Endodermal cell (in vitro differentiated cells): ENCODE measurements at regions not wholly inside any gene's neighbourhood (a gene's known extent, or its start where the extent isn't known, plus 50 kb on each side); places are given as distances from the start of the nearest gene placed in this dataset.

Source experiments
- DNase-seq: peaks from one replicate; pipeline ENCODE4 v3.0.0-alpha.2; 2017
- H3K27ac ChIP-seq: 2 replicates; pipeline ENCODE4 v1.5.1; 2013; ENCODE audit warnings: mild to moderate bottlenecking, low read depth, low read length, moderate library complexity
- H3K27me3 ChIP-seq: 2 replicates; pipeline ENCODE4 v1.6.1; 2013; ENCODE audit warnings: mild to moderate bottlenecking, low read length, moderate library complexity; ENCODE audit not compliant: insufficient read depth, control insufficient read depth, poor library complexity, severe bottlenecking
- H3K36me3 ChIP-seq: 2 replicates; pipeline ENCODE4 v1.7.0; 2013; ENCODE audit warnings: mild to moderate bottlenecking, low read length, moderate library complexity; ENCODE audit not compliant: control insufficient read depth, insufficient read depth
- H3K4me1 ChIP-seq: one replicate; pipeline ENCODE4 v1.7.0; 2013; ENCODE audit warnings: low read length; ENCODE audit not compliant: control insufficient read depth, insufficient read depth
- H3K4me3 ChIP-seq: 2 replicates; pipeline ENCODE4 v1.5.1; 2013; ENCODE audit warnings: mild to moderate bottlenecking, low read length, moderate library complexity
- H3K9ac ChIP-seq: 2 replicates; pipeline ENCODE4 v1.6.1; 2013; ENCODE audit warnings: mild to moderate bottlenecking, low read length, moderate library complexity; ENCODE audit not compliant: poor library complexity, severe bottlenecking; ENCODE audit errors: extremely low read depth
- H3K9me3 ChIP-seq: 2 replicates; pipeline ENCODE4 v1.6.1; 2013; ENCODE audit warnings: mild to moderate bottlenecking, low read length, moderate library complexity; ENCODE audit not compliant: control insufficient read depth
- H3K27ac Mint-ChIP-seq: 2 replicates; pipeline ENCODE4 v1.8.0; 2020; ENCODE audit warnings: mixed read lengths
- H3K27me3 Mint-ChIP-seq: 2 replicates; pipeline ENCODE4 v1.8.0; 2021; ENCODE audit warnings: mild to moderate bottlenecking, mixed read lengths; ENCODE audit not compliant: insufficient read depth
- H3K36me3 Mint-ChIP-seq: 2 replicates; pipeline ENCODE4 v1.8.0; 2020; ENCODE audit warnings: low read depth, mixed read lengths
- H3K4me1 Mint-ChIP-seq: 2 replicates; pipeline ENCODE4 v1.8.0; 2020; ENCODE audit warnings: mixed read lengths
- H3K4me3 Mint-ChIP-seq: 2 replicates; pipeline ENCODE4 v1.8.0; 2020; ENCODE audit warnings: mild to moderate bottlenecking, moderate library complexity, mixed read lengths
- H3K9me3 Mint-ChIP-seq: 2 replicates; pipeline ENCODE4 v1.8.0; 2020; ENCODE audit warnings: mild to moderate bottlenecking, mixed read lengths
- CTCF ChIP-seq: fragments of 200-600 bp; sonication (generic); conservative IDR thresholded peaks from 2 replicates; pipeline ENCODE4 v1.5.0; 2021; ENCODE audit warnings: antibody characterized with exemption, mild to moderate bottlenecking
- WGBS, 2 experiments: methylation state at CpG; one replicate each; pipeline versions ENCODE4 v1.1.5 to v1.1.7; 2013; ENCODE audit warnings: missing lambda C conversion rate in 2 of 2, mixed read lengths in 1 of 2; ENCODE audit not compliant: insufficient coverage in 1 of 2, insufficient read length in 1 of 2; 5-methylcytosine and 5-hydroxymethylcytosine counted together

DNA sequence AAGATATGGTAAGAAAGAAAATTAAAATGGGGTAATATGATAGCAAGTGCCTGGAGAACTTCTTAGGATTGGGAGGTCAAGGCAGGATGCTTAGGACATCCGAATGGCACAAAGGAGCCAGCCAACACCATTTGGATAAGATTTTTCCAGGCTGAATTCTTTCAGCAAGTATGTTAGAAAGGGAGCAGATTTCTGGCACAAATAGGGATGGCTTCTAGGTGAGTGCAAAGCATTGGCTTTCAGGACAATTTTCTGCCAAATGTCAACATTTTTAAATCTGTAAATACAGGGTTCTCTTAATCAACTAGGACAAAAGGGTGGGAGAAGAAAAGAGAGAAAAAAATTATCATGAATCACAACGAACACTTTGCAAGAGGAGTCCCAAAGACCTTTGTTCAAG is 409.1 kb downstream of the GPAM start:
- H3K27ac ChIP-seq, result no peak overlapping the region
- 82 to 92% methylated on average over 2 of the region's 2 CpGs for WGBS, 2 experiments
- peaks cover 4% of the 10 kb centered on the region for H3K9me3 Mint-ChIP-seq
- H3K36me3 Mint-ChIP-seq, result no peaks in the 10 kb centered on the region
- no peak overlapping the region for H3K27ac Mint-ChIP-seq
- no peaks in the 10 kb centered on the region for H3K9me3 ChIP-seq
- no peak overlapping the region for H3K4me3 ChIP-seq
- no peaks in the 10 kb centered on the region for H3K27me3 ChIP-seq
- no peaks in the 10 kb centered on the region for H3K36me3 ChIP-seq
- no peaks in the 10 kb centered on the region for H3K4me1 ChIP-seq
- DNase-seq, result no peak
- no peaks in the 10 kb centered on the region for H3K27me3 Mint-ChIP-seq
- H3K4me1 Mint-ChIP-seq, result peaks cover 7% of the 10 kb centered on the region
- no peak for TF ChIP-seq CTCF
- no peak overlapping the region for H3K4me3 Mint-ChIP-seq
- no peak overlapping the region for H3K9ac ChIP-seq

GRCh38 chr10:111784436-111784835 is 399.1 kb downstream of the GPAM start:
- H3K9me3 Mint-ChIP-seq, result no peaks in the 10 kb centered on the region
- Histone ChIP-seq H3K36me3 (no peaks in the 10 kb centered on the region), H3K4me1 (no peaks in the 10 kb centered on the region), H3K9ac (no peak overlapping the region), H3K9me3 (no peaks in the 10 kb centered on the region), H3K27me3 (no peaks in the 10 kb centered on the region), H3K4me3 (no peak overlapping the region), H3K27ac (no peak overlapping the region)
- peaks cover 17% of the 10 kb centered on the region for H3K4me1 Mint-ChIP-seq
- H3K27me3 Mint-ChIP-seq, result no peaks in the 10 kb centered on the region
- no peak overlapping the region for H3K27ac Mint-ChIP-seq
- WGBS, 2 experiments, result 95% methylated on average over 1 of the region's 1 CpG; no CpG with 5 or more reads in 1 of the 2 experiments
- no peak for DNase-seq
- H3K4me3 Mint-ChIP-seq, result no peak overlapping the region
- TF ChIP-seq CTCF, result no peak
- no peaks in the 10 kb centered on the region for H3K36me3 Mint-ChIP-seq

DNA sequence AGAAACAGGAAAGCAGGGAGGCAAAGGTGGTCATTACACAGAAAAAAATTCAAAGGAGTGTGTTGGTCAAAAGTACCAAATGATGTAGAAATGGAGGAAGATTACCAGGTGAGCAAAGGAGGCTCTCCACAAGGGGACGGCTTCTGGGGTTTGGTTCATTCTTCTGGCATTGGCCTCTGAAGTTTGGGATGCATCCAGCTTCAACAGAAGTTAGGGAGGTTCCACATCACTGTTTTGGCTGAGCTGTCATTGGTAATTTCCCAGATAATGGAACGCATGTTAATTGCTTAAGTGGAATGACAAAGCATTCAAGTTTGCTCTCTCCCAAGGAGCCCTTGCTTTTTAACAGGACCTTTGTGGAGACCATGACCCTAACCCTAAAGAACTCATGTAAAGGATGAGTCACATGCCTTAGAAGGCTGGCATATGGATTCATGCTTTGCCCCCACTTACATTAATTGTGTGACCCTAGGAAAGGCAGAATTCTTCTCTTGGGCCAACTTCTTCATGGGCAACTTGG is 398.6 kb downstream of the GPAM start:
- Mint-ChIP-seq H3K9me3 (no peaks in the 10 kb centered on the region), H3K36me3 (no peaks in the 10 kb centered on the region), H3K4me3 (no peak overlapping the region), H3K4me1 (peaks cover 17% of the 10 kb centered on the region), H3K27ac (no peak overlapping the region), H3K27me3 (no peaks in the 10 kb centered on the region)
- Histone ChIP-seq H3K9me3 (no peaks in the 10 kb centered on the region), H3K4me3 (no peak overlapping the region), H3K27me3 (no peaks in the 10 kb centered on the region), H3K4me1 (no peaks in the 10 kb centered on the region), H3K36me3 (no peaks in the 10 kb centered on the region), H3K9ac (no peak overlapping the region), H3K27ac (no peak overlapping the region)
- 88 to 100% methylated on average over 1 to 2 of the region's 2 CpGs for WGBS, 2 experiments
- no peak for DNase-seq
- TF ChIP-seq CTCF, result no peak
